Endothelial cell of umbilical vein (primary cell): ENCODE measurements at regions not wholly inside any gene's neighbourhood (a gene's known extent, or its start where the extent isn't known, plus 50 kb on each side); places are given as distances from the start of the nearest gene placed in this dataset.

Experiments
- BruUV-seq: library from RNA; stranded (reverse); fragments of 400-500 nt; replicated peaks from 2 replicates; lab custom pipeline; 2021; lab: Mats Ljungman, UMichigan
- CTCF ChIA-PET: fragments of 300-600, 350-600 bp; sonication (Branson Sonifier 250); formaldehyde crosslinking; loops from one replicate; lab custom pipeline; 2021; ENCODE audit warnings: antibody characterized with exemption, inconsistent platforms; lab: Charles Lee
- POLR2A ChIA-PET: fragments of 300-600, 350-600 bp; sonication (Branson Sonifier 250); formaldehyde crosslinking; loops from one replicate; lab custom pipeline; 2021; ENCODE audit warnings: antibody characterized with exemption, inconsistent platforms; lab: Charles Lee
- DNase-seq: peaks from one replicate; pipeline ENCODE4 v3.0.0-alpha.2; 2011; ENCODE audit warnings: low read depth, low spot score
- FAIRE-seq: peaks from 2 replicates; lab custom pipeline; 2011; peaks lifted over from hg19 to GRCh38; lab: Jason Lieb, UNC
- H2AFZ ChIP-seq: 2 replicates; pipeline ENCODE4 v1.6.0; 2012; ENCODE audit warnings: low read depth, low read length, control low read depth, inconsistent platforms
- H3K27ac ChIP-seq: 2 replicates; pipeline ENCODE4 v1.5.1; 2011; ENCODE audit warnings: low read depth, mild to moderate bottlenecking, control low read depth, low read length, moderate library complexity; ENCODE audit not compliant: insufficient read depth
- H3K27me3 ChIP-seq, 2 experiments: 2 replicates each; pipeline versions ENCODE4 v1.6.0 to v1.6.1; 2011; ENCODE audit warnings: low read length in 2 of 2, mixed read lengths in 1 of 2; ENCODE audit not compliant: control insufficient read depth in 2 of 2, insufficient read depth in 2 of 2
- H3K36me3 ChIP-seq, 2 experiments: 2 replicates in 1 of 2; 3 replicates in 1 of 2; pipeline ENCODE4 v1.5.1; 2011; ENCODE audit warnings: low read length in 2 of 2, mild to moderate bottlenecking in 1 of 2, moderate library complexity in 1 of 2; ENCODE audit not compliant: control insufficient read depth in 2 of 2, insufficient read depth in 2 of 2; ENCODE audit errors: extremely low read depth in 1 of 2
- H3K4me1 ChIP-seq: 3 replicates; pipeline ENCODE4 v1.5.1; 2011; ENCODE audit warnings: mild to moderate bottlenecking, low read length; ENCODE audit not compliant: control insufficient read depth, insufficient read depth; ENCODE audit errors: extremely low read depth
- H3K4me2 ChIP-seq: 2 replicates; pipeline ENCODE4 v1.6.1; 2011; ENCODE audit warnings: low read length, control low read depth, mixed read lengths; ENCODE audit not compliant: insufficient read depth
- H3K4me3 ChIP-seq, 3 experiments: fragments of 200-600 bp in 1 of 3; sonication (generic), shearing (Covaris generic) in 1 of 3; replicated peaks in 1 of 3; 2 replicates each; pipeline ENCODE4 v1.5.1; 2011 to 2016; ENCODE audit warnings: control low read depth in 3 of 3, low read length in 3 of 3, mild to moderate bottlenecking in 2 of 3, inconsistent platforms in 1 of 3, low read depth in 1 of 3, moderate library complexity in 1 of 3; ENCODE audit not compliant: insufficient read depth in 1 of 3
- H3K79me2 ChIP-seq: 2 replicates; pipeline ENCODE4 v1.6.0; 2012; ENCODE audit warnings: low read length, inconsistent platforms; ENCODE audit not compliant: control insufficient read depth, insufficient read depth
- H3K9ac ChIP-seq: replicated peaks from 2 replicates; pipeline ENCODE3; 2011; ENCODE audit warnings: low read length, control low read depth; ENCODE audit not compliant: insufficient read depth; ENCODE audit errors: extremely low read depth
- H3K9me1 ChIP-seq: replicated peaks from 3 replicates; pipeline ENCODE4 v1.6.0; 2011; ENCODE audit warnings: mild to moderate bottlenecking, low read length; ENCODE audit not compliant: control insufficient read depth, insufficient read depth; ENCODE audit errors: extremely low read depth
- H3K9me3 ChIP-seq: replicated peaks from 2 replicates; pipeline ENCODE4 v1.5.1; 2012; ENCODE audit warnings: low read length, inconsistent platforms; ENCODE audit not compliant: control insufficient read depth, insufficient read depth
- H4K20me1 ChIP-seq: replicated peaks from 2 replicates; pipeline ENCODE3; 2011; ENCODE audit warnings: mild to moderate bottlenecking, low read length; ENCODE audit not compliant: control insufficient read depth, insufficient read depth; ENCODE audit errors: extremely low read depth
- CTCF ChIP-seq, 2 donors: IDR thresholded peaks; 1 replicate in 1 of 2; 2 replicates in 1 of 2; pipeline ENCODE4 v1.5.1; 2011; ENCODE audit warnings: low read length in 2 of 2, mild to moderate bottlenecking in 2 of 2, moderate library complexity in 2 of 2, control low read depth in 1 of 2, inconsistent platforms in 1 of 2, low read depth in 1 of 2; ENCODE audit not compliant: insufficient read depth in 1 of 2; ENCODE audit errors: extremely low read depth in 1 of 2
- EZH2 ChIP-seq: IDR thresholded peaks from 2 replicates; pipeline ENCODE4 v1.6.1; 2012; ENCODE audit warnings: borderline replicate concordance, low read depth, mild to moderate bottlenecking, moderate library complexity, low read length, inconsistent platforms; ENCODE audit not compliant: severe bottlenecking
- FOS ChIP-seq: IDR thresholded peaks from 2 replicates; pipeline ENCODE4 v1.6.1; 2011; ENCODE audit warnings: mild to moderate bottlenecking, low read length, moderate library complexity, borderline replicate concordance; ENCODE audit not compliant: insufficient read depth
- GATA2 ChIP-seq: IDR thresholded peaks from 2 replicates; pipeline ENCODE4 v1.7.0; 2011; ENCODE audit warnings: low read depth, mild to moderate bottlenecking, moderate library complexity, mixed read lengths, low read length; ENCODE audit not compliant: insufficient read length, insufficient read depth
- JUN ChIP-seq: IDR thresholded peaks from 2 replicates; pipeline ENCODE4 v1.6.1; 2011; ENCODE audit warnings: borderline replicate concordance, low read depth; ENCODE audit not compliant: insufficient read length, insufficient read depth
- MAX ChIP-seq: IDR thresholded peaks from 2 replicates; pipeline ENCODE4 v1.6.1; 2011; ENCODE audit not compliant: insufficient read depth, insufficient read length
- MYC ChIP-seq: IDR thresholded peaks from one replicate; pipeline ENCODE4 v1.6.1; 2011; ENCODE audit warnings: mild to moderate bottlenecking, low read depth, low read length
- POLR2A ChIP-seq: IDR thresholded peaks from 2 replicates; pipeline ENCODE4 v1.6.1; 2012; ENCODE audit warnings: low read depth, mild to moderate bottlenecking, control low read depth, low read length
- POLR2AphosphoS5 ChIP-seq: IDR thresholded peaks from 2 replicates; pipeline ENCODE4 v1.6.1; 2012; ENCODE audit warnings: low read depth, mild to moderate bottlenecking, control low read depth, low read length, moderate library complexity; ENCODE audit not compliant: insufficient read depth
- dilution Hi-C: fragments of 300-500 bp; cut with MboI; formaldehyde crosslinking; loops from one replicate; pipeline ENCODE4 v1.15.0; 2019; ENCODE audit warnings: low sequenced_read_pairs; ENCODE audit not compliant: extremely low pct_ligation_motif_present
- intact Hi-C: fragments of 100-400 bp; cut with micrococcal nuclease; formaldehyde crosslinking; loops from one replicate; pipeline ENCODE4 v1.10.0; 2022

GRCh38 chr2:78009289-78009688 is 487.1 kb upstream of the LRRTM4 start:
- dilution Hi-C loops, result no loop called here
- no peak for DNase-seq
- Histone ChIP-seq H3K4me3 (no peak overlapping the region), H3K9me1 (no peaks in the 10 kb centered on the region), H2AFZ (no peak overlapping the region), H3K4me2 (no peak overlapping the region), H3K9me3 (peaks cover 8% of the 10 kb centered on the region), H4K20me1 (no peaks in the 10 kb centered on the region), H3K79me2 (no peaks in the 10 kb centered on the region), H3K4me1 (no peaks in the 10 kb centered on the region), H3K9ac (no peak overlapping the region), H3K36me3 (no peaks in the 10 kb centered on the region), H3K27me3 (no peaks in the 10 kb centered on the region), H3K27ac (no peak overlapping the region)
- FAIRE-seq, result no peak
- intact Hi-C loops, result no loop called here
- POLR2A ChIA-PET, result no interaction called here
- CTCF ChIA-PET, result no interaction called here
- BruUV-seq, result no TSS peak
- TF ChIP-seq POLR2AphosphoS5 (no peak), EZH2 (no peak), CTCF (IDR thresholded peaks at IDR 0.05; ENCODE audit: extremely low read depth in 1 of 2, insufficient read depth in 1 of 2, low read depth in 1 of 2, low read length in 2 of 2) (no peak), FOS (no peak), GATA2 (no peak), JUN (no peak), POLR2A (no peak), MYC (no peak), MAX (no peak)
